HG02759 (cell line): ENCODE measurements at regions not wholly inside any gene's neighbourhood (a gene's known extent, or its start where the extent isn't known, plus 50 kb on each side); places are given as distances from the start of the nearest gene placed in this dataset.
"Not testable (repeated sequence)": the region's sequence is repeated elsewhere in the genome, so short reads cannot be mapped to it uniquely, and the experiment has no call there.

Experiments
- ATAC-seq: cut with Tn5 transposase; IDR thresholded peaks from one replicate; pipeline ENCODE4 v1.9.1; 2021; ENCODE audit warnings: mild to moderate bottlenecking, moderate library complexity; ENCODE audit not compliant: unreplicated experiment

DNA sequence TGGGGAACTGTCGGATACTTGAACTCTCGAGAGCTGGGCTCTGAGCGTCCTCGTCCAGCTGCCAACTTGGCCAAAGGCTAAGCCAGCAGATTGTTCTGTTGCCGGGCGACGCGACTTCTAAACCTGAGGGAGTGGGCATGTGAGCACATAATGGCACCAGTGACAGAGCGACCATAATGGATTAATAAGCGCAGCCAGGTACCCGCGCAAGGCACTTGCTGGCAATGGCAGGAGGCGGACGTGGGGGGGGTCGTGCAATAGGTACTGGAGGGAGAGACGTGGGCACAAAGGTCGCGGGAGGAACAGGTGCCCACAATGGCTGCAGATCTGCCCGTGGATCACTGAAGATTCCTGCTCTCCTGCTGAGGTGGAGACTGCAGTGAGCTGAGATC lies 1368.7 kb downstream of the CDH12 start:
- ATAC-seq = not testable (repeated sequence)

DNA sequence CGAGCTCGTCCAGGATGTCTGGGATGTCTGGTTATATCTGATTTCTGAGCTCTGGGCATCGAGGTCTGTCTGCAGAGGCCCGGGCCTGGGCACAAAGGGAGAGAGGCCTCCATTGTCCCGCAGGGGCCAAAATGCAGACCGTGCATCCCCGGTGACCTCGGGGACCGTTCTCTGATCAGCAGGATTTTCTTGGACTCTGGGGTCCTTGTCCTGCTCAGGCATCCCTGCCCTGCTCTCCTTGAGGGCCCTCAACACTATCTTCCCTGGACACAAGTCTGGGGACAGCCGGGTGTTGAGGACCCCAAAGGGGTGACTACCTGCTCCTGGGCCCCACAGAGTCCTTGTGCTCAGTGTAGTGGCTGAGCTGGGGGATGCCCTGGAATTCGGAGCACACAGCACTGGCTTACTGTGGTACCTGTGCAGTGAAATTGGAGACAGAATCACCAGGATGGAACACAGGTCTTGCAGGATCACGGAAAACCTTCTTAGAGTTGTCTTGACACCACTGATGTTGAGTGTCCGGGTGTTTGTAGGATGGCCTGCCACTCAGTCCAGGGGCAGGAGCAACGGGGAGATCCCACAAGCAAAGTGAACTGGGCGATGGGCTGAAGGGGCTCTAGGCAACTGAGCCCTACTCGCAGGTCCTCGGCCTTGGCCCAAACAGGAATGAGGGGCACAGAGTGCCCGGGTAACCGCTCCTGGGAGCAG lies 1369.2 kb downstream of the CDH12 start:
- ATAC-seq = not testable (repeated sequence)

DNA sequence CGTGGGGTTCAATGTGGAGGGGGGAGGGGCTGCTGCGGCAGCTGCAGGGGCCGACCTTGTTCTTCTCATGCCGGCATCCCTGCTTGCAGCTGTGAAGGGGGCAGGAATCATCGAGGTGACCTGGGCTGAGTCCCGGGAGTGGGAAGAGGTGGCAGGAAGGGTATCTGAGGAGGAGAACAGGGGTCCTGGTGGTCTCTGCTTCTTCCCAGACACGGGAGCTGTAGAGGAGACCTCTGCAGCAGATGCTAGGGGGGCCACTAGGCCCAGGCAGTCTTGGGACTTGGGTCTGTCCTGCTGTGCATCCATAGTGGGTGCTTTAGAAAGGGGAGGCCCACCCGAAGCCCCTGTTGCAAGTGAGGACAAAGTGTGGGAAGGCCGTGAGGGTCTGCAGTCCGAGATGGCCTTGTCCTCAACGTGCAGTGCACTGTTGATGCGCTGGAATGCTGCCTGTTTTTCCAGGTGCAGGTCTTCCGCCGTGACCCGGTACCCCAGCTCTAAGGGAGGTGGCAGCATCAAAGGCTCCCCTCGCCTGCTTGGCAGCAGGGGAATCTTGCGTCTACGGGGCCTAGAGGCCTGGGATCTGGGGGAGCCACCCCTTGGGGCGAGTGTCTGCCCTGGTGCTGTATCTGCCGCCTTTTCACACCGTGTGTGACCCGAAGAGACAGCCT lies 1370.0 kb downstream of the CDH12 start:
- not testable (repeated sequence) for ATAC-seq

DNA sequence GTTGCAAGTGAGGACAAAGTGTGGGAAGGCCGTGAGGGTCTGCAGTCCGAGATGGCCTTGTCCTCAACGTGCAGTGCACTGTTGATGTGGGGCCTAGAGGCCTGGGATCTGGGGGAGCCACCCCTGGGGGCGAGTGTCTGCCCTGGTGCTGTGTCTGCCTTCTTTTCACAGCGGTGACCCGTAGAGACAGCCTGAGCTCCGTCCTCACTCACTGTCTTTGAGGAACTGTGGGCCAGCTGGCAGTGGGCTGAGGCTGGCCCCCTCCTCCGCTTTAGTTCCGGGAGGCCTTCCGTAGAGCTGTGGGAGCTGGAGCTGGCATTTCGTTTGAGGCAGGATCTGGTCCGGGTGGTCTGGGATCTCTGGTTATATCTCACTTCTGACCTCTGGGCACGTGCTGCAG lies 1370.6 kb downstream of the CDH12 start:
- ATAC-seq = not testable (repeated sequence)

DNA sequence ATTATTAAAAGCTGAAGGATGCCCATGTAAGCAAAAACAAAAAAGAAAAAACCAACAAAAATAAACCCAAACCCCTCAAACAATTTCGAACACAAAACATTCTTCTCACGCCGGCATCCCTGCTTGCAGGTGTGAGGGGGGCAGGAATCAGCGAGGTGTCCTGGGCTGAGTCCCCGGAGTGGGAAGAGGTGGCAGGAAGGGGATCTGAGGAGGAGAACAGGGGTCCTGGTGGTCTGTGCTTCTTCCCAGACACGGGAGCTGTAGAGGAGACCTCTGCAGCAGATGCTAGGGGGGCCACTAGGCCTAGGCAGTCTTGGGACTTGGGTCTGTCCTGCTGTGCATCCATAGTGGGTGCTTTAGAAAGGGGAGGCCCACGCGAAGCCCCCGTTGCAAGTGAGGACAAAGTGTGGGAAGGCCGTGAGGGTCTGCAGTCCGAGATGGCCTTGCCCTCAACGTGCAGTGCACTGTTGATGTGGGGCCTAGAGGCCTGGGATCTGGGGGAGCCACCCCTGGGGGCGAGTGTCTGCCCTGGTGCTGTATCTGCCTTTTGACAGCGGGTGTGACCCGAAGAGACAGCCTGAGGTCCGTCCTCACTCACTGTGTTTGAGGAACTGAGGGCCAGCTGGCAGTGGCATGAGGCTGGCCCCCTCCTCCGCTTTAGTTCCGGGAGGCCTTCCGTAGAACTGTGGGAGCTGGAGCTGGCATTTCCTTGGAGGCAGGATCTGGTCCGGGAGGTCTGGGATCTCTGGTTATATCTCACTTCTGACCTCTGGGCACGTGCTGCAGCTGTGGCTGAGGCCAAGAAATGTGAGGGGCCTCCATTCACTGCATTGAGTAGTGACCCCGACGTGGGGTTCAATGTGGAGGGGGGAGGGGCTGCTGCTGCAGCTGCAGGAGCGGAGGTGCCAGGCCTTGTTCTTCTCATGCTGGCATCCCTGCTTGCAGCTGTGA lies 1371.5 kb downstream of the CDH12 start:
- not testable (repeated sequence) for ATAC-seq

- not testable (repeated sequence) for ATAC-seq
These were observed 1373.1 kb downstream of the CDH12 start for GRCh38 chr5:21480054-21480453.

- ATAC-seq = not testable (repeated sequence)
These were observed 1379.2 kb downstream of the CDH12 start for GRCh38 chr5:21473981-21474380.

DNA sequence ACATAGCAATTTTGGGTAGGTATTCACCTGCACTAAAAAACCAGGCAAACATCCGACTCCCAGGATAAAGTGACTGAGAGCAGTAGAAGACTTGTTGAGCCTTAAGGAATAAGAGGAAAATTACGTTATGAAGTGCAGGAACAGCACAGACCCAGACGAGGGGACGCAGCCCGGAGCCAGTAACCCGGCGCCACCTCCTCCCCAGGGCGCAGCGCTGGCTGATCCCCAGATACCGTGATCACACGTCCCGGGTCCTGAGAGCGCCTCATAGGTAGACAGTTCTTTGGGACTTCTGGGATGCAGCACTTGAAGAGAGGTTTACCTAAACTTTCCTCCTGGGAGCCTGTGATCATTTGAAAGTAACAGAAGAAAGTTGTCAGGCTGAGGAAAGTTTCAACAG lies 1379.7 kb downstream of the CDH12 start:
- ATAC-seq = not testable (repeated sequence)

DNA sequence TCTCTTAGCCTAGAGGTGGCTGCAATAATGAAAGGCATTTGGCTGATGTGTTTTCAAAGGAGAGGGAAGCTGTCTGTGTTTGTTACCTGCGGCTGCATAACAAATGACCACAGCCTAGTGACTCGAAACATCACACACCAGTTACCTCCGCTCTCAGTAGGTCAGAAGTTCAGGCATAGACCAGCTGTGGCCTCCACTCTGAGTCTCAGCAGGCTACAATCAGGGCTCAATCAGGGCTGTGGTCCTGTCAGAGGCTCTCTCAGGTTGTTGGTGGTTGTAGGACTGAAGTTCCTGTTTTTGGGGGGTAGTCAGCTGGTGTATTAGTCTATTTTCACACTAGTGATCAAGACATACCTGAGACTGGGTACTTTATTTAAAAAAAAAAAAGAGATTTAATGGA lies 1381.5 kb downstream of the CDH12 start:
- not testable (repeated sequence) for ATAC-seq

GRCh38 chr5:21469523-21470101 lies 1383.5 kb downstream of the CDH12 start:
- ATAC-seq = not testable (repeated sequence)

- ATAC-seq = not testable (repeated sequence)
These were observed 1385.6 kb downstream of the CDH12 start for GRCh38 chr5:21467544-21467943.

- not testable (repeated sequence) for ATAC-seq
These were observed 1393.4 kb downstream of the CDH12 start for GRCh38 chr5:21459744-21460073.

GRCh38 chr5:21452449-21452848 lies 1400.7 kb downstream of the CDH12 start:
- no peak for ATAC-seq

GRCh38 chr5:21432646-21433045 lies 1420.5 kb downstream of the CDH12 start:
- no peak for ATAC-seq

DNA sequence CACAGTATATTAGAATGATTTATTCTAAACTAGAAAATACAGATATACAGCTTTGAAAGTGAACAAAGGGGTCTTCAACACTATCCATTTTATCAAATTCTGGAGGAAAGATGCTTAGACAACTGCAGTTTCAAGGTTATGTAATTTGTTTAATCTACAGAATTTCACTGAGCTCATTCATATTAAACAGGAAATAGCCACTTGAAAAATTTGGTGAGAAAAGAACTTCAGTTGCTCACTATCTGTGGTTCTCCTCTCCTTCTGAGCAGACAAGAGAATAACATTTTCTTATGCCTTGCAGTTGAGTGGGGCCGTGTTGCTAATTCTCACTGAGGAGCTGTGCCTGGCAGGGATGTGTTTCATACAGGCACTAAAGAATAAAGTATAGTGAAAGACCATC lies 1428.2 kb downstream of the CDH12 start:
- ATAC-seq = no peak

- no peak for ATAC-seq
These were observed 1431.4 kb upstream of the CDH18 start for GRCh38 chr5:21419383-21419782.

GRCh38 chr5:21402089-21402488 lies 1414.1 kb upstream of the CDH18 start:
- ATAC-seq = not testable (repeated sequence)

DNA sequence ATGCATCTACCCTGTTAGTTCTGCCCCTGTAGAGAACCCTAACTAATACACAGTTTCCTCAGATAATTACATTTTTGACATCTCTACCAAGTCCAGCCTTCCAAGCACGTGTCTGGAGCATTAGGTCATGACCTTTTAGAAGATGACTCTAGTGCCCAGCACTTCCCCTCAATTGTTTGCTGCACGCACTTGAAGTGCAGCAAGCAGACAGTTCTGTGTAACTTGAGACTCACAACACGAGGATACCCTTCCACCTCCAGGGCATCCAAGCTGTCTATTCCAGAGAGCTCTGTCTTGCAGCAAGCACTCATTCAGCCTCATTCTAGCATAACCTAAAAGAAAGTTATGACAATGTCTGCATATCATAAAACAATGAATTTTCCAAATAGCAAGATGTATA lies 1410.5 kb upstream of the CDH18 start:
- no peak for ATAC-seq

- no peak for ATAC-seq
These were observed 1409.7 kb upstream of the CDH18 start for GRCh38 chr5:21397693-21398092.

- no peak for ATAC-seq
These were observed 1403.5 kb upstream of the CDH18 start for GRCh38 chr5:21391506-21391905.

DNA sequence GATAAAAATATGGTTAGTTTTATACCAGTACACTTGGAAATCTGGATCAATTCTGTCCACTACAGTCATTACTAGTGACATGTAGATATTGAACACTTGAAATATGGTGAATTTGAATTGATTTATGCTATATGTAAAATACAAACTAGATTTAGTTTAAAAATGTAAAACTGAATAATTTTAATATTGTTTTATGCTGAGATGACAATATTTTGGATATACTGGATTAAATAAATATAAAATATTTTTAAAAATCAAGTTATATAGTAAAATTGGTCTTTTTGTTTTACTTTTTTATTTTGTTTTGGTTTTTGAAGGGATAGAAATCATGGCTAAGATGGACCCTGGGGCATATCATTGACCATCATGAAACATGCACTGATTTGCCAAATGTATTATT lies 1372.8 kb upstream of the CDH18 start:
- not testable (repeated sequence) for ATAC-seq
